ENCODE measurements at regions not wholly inside any gene's neighbourhood (a gene's known extent, or its start where the extent isn't known, plus 50 kb on each side); places are given as distances from the start of the nearest gene placed in this dataset.

- Mint-ChIP-seq H3K4me1 (ENCODE audit: unreplicated experiment) (peaks cover 17% of the 10 kb centered on the region), H3K27ac (ENCODE audit: unreplicated experiment) (no peak overlapping the region), H3K36me3 (ENCODE audit: unreplicated experiment) (no peaks in the 10 kb centered on the region)
Measured at GRCh38 chr12:13437541-13437940, 241.0 kb downstream of the EMP1 start.

DNA sequence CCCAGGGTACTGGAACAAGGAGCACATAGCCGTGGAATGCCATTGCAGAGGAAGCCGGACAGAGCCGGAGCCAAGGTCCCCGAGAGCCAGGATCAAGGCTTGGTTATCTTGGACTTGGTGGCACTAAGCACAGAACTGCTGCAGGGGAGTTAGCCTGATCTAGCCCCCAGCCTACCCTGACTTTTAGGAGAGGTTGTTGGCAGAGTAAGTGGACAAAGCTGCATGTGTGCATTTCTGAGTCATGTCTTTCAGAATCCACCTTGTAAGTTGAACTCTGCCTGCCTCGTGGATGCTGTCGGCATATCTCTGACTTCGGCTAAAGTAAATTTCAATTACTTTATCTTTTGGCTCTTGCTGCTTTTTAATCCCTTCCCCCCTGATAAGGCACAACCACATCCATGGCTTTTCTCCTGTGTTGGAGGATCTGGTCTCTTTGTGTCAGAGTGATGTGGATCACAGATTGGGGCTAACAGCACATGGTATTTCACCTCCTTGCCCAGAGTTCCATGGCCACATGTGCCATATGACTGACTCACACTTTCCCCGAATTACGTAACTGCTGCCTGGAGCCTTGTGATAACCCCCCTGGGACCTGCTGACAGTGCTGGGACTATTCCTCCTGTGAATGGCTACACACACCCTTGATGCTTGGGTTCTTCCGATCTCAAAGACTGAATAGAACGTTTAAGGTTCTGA is 240.3 kb downstream of the EMP1 start:
- TF ChIP-seq, protein P1, sequence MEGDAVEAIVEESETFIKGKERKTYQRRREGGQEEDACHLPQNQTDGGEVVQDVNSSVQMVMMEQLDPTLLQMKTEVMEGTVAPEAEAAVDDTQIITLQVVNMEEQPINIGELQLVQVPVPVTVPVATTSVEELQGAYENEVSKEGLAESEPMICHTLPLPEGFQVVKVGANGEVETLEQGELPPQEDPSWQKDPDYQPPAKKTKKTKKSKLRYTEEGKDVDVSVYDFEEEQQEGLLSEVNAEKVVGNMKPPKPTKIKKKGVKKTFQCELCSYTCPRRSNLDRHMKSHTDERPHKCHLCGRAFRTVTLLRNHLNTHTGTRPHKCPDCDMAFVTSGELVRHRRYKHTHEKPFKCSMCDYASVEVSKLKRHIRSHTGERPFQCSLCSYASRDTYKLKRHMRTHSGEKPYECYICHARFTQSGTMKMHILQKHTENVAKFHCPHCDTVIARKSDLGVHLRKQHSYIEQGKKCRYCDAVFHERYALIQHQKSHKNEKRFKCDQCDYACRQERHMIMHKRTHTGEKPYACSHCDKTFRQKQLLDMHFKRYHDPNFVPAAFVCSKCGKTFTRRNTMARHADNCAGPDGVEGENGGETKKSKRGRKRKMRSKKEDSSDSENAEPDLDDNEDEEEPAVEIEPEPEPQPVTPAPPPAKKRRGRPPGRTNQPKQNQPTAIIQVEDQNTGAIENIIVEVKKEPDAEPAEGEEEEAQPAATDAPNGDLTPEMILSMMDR (IDR thresholded peaks at IDR 0.05): no peak
- no peak overlapping the region for H3K27ac Mint-ChIP-seq (ENCODE audit: unreplicated experiment)
- no peaks in the 10 kb centered on the region for H3K36me3 Mint-ChIP-seq (ENCODE audit: unreplicated experiment)
- no peak for DNase-seq (ENCODE audit: extremely low spot score, unreplicated experiment)
- H3K27me3 Mint-ChIP-seq (ENCODE audit: unreplicated experiment): no peaks in the 10 kb centered on the region
- H3K9me3 Mint-ChIP-seq (ENCODE audit: unreplicated experiment): no peaks in the 10 kb centered on the region
- H3K4me1 Mint-ChIP-seq (ENCODE audit: unreplicated experiment): peaks cover 17% of the 10 kb centered on the region
- H3K4me3 Mint-ChIP-seq (ENCODE audit: unreplicated experiment): no peak overlapping the region

More at GRCh38 chr12:13437541-13437940, 241.0 kb downstream of the EMP1 start:
- H3K9me3 Mint-ChIP-seq (ENCODE audit: unreplicated experiment): no peaks in the 10 kb centered on the region
- no peak for DNase-seq (ENCODE audit: extremely low spot score, unreplicated experiment)
- no peak overlapping the region for H3K4me3 Mint-ChIP-seq (ENCODE audit: unreplicated experiment)
- no peaks in the 10 kb centered on the region for H3K27me3 Mint-ChIP-seq (ENCODE audit: unreplicated experiment)
- TF ChIP-seq, protein P1 (IDR thresholded peaks at IDR 0.05): no peak

DNA sequence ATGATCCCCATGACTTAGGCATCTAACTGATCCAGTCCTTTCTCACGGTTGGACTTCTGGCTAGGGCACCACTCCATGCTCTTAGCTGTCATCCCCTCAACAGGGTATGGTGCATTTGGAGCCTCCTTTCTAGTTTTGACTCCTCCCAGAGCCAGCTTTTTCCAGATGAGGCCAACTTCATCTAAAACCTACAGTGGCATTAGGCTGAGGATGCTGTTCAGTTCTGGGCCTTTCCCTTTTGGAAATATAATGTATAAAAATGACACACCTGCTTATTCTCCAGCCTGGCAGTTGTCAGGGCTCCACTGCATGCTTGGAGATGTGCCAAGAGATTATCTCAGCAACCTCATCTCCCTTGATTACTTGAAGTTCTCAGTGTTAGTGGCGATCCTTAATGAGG is 239.7 kb downstream of the EMP1 start:
- no peaks in the 10 kb centered on the region for H3K9me3 Mint-ChIP-seq (ENCODE audit: unreplicated experiment)
- no peaks in the 10 kb centered on the region for H3K27me3 Mint-ChIP-seq (ENCODE audit: unreplicated experiment)
- peaks cover 17% of the 10 kb centered on the region for H3K4me1 Mint-ChIP-seq (ENCODE audit: unreplicated experiment)
- H3K27ac Mint-ChIP-seq (ENCODE audit: unreplicated experiment): no peak overlapping the region
- no peaks in the 10 kb centered on the region for H3K36me3 Mint-ChIP-seq (ENCODE audit: unreplicated experiment)
- TF ChIP-seq, protein P1 (IDR thresholded peaks at IDR 0.05): no peak
- H3K4me3 Mint-ChIP-seq (ENCODE audit: unreplicated experiment): no peak overlapping the region
- DNase-seq (ENCODE audit: extremely low spot score, unreplicated experiment): no peak

- TF ChIP-seq, protein P1 (IDR thresholded peaks at IDR 0.05): no peak
- H3K36me3 Mint-ChIP-seq (ENCODE audit: unreplicated experiment): no peaks in the 10 kb centered on the region
- no peak for DNase-seq (ENCODE audit: extremely low spot score, unreplicated experiment)
- H3K4me1 Mint-ChIP-seq (ENCODE audit: unreplicated experiment): peaks cover 17% of the 10 kb centered on the region
- no peaks in the 10 kb centered on the region for H3K27me3 Mint-ChIP-seq (ENCODE audit: unreplicated experiment)
- H3K4me3 Mint-ChIP-seq (ENCODE audit: unreplicated experiment): no peak overlapping the region
- H3K27ac Mint-ChIP-seq (ENCODE audit: unreplicated experiment): no peak overlapping the region
- H3K9me3 Mint-ChIP-seq (ENCODE audit: unreplicated experiment): no peaks in the 10 kb centered on the region
Measured at GRCh38 chr12:13435235-13435933, 238.9 kb downstream of the EMP1 start.

- Mint-ChIP-seq H3K36me3 (ENCODE audit: unreplicated experiment) (no peaks in the 10 kb centered on the region), H3K4me3 (ENCODE audit: unreplicated experiment) (no peak overlapping the region), H3K27ac (ENCODE audit: unreplicated experiment) (no peak overlapping the region), H3K9me3 (ENCODE audit: unreplicated experiment) (no peaks in the 10 kb centered on the region), H3K4me1 (ENCODE audit: unreplicated experiment) (peaks cover 17% of the 10 kb centered on the region), H3K27me3 (ENCODE audit: unreplicated experiment) (no peaks in the 10 kb centered on the region)
- DNase-seq (ENCODE audit: extremely low spot score, unreplicated experiment): no peak
- TF ChIP-seq, protein P1 (IDR thresholded peaks at IDR 0.05): no peak
Measured at GRCh38 chr12:13433768-13434167, 237.2 kb downstream of the EMP1 start.

Measured in osteocyte (in vitro differentiated cells).